ENCODE measurements at regions not wholly inside any gene's neighbourhood (a gene's known extent, or its start where the extent isn't known, plus 50 kb on each side); places are given as distances from the start of the nearest gene placed in this dataset.

- Histone ChIP-seq H3K27me3 (ENCODE audit: control insufficient read depth in 3 of 3, insufficient read depth in 3 of 3, low read length in 2 of 3) (no peaks in the 10 kb centered on the region), H3K27ac (ENCODE audit: low read depth in 1 of 2, low read length in 1 of 2) (no peak overlapping the region), H3K36me3 (ENCODE audit: control insufficient read depth in 4 of 4, insufficient read depth in 4 of 4, low read length in 4 of 4) (no peaks in the 10 kb centered on the region), H3K9ac (ENCODE audit: insufficient read depth in 1 of 2, low read length in 2 of 2) (no peak overlapping the region), H3K4me1 (ENCODE audit: control insufficient read depth in 5 of 5, insufficient read depth in 5 of 5, low read length in 5 of 5) (no peaks in the 10 kb centered on the region), H3K4me3 (no peak overlapping the region), H3K9me3 (ENCODE audit: control insufficient read depth in 4 of 4, insufficient read depth in 3 of 4, low read length in 3 of 4) (no peaks in the 10 kb centered on the region)
- no peak for TF ChIP-seq CTCF (IDR thresholded peaks at IDR 0.05; ENCODE audit: control extremely low read depth, extremely low read depth)
- no peak for DNase-seq
- 75 to 89% methylated on average over 7 of the region's 7 CpGs for WGBS, 2 donors
- ATAC-seq (ENCODE audit: insufficient read depth, low FRiP score): no peak
Observed at GRCh38 chr14:26965490-26965889, 367.7 kb upstream of the NOVA1 start.

- TF ChIP-seq CTCF (IDR thresholded peaks at IDR 0.05; ENCODE audit: control extremely low read depth, extremely low read depth): no peak
- Histone ChIP-seq H3K27ac (ENCODE audit: low read depth in 1 of 2, low read length in 1 of 2) (no peak overlapping the region), H3K4me3 (no peak overlapping the region), H3K36me3 (ENCODE audit: control insufficient read depth in 4 of 4, insufficient read depth in 4 of 4, low read length in 4 of 4) (no peaks in the 10 kb centered on the region), H3K9ac (ENCODE audit: insufficient read depth in 1 of 2, low read length in 2 of 2) (no peak overlapping the region), H3K4me1 (ENCODE audit: control insufficient read depth in 5 of 5, insufficient read depth in 5 of 5, low read length in 5 of 5) (no peaks in the 10 kb centered on the region), H3K27me3 (ENCODE audit: control insufficient read depth in 3 of 3, insufficient read depth in 3 of 3, low read length in 2 of 3) (no peaks in the 10 kb centered on the region), H3K9me3 (ENCODE audit: control insufficient read depth in 4 of 4, insufficient read depth in 3 of 4, low read length in 3 of 4) (no peaks in the 10 kb centered on the region)
- no peak for ATAC-seq (ENCODE audit: insufficient read depth, low FRiP score)
- WGBS, 2 donors: 36 to 40% methylated on average over 3 of the region's 3 CpGs
- no peak for DNase-seq
Observed at GRCh38 chr14:26966908-26967307, 369.1 kb upstream of the NOVA1 start.

- no peaks in the 10 kb centered on the region for H3K36me3 ChIP-seq (ENCODE audit: control insufficient read depth in 4 of 4, insufficient read depth in 4 of 4, low read length in 4 of 4)
- no peak for TF ChIP-seq CTCF (IDR thresholded peaks at IDR 0.05; ENCODE audit: control extremely low read depth, extremely low read depth)
- no peaks in the 10 kb centered on the region for H3K4me1 ChIP-seq (ENCODE audit: control insufficient read depth in 5 of 5, insufficient read depth in 5 of 5, low read length in 5 of 5)
- no peak overlapping the region for H3K27ac ChIP-seq (ENCODE audit: low read depth in 1 of 2, low read length in 1 of 2)
- 68% methylated on average over 1 of the region's 1 CpG for WGBS, 2 donors
- no peaks in the 10 kb centered on the region for H3K9me3 ChIP-seq (ENCODE audit: control insufficient read depth in 4 of 4, insufficient read depth in 3 of 4, low read length in 3 of 4)
- no peak for DNase-seq
- H3K4me3 ChIP-seq: no peak overlapping the region
- no peaks in the 10 kb centered on the region for H3K27me3 ChIP-seq (ENCODE audit: control insufficient read depth in 3 of 3, insufficient read depth in 3 of 3, low read length in 2 of 3)
- H3K9ac ChIP-seq (ENCODE audit: insufficient read depth in 1 of 2, low read length in 2 of 2): no peak overlapping the region
- no peak for ATAC-seq (ENCODE audit: insufficient read depth, low FRiP score)
Observed at GRCh38 chr14:26974965-26975364, 377.1 kb upstream of the NOVA1 start.

- H3K9me3 ChIP-seq (ENCODE audit: control insufficient read depth in 4 of 4, insufficient read depth in 3 of 4, low read length in 3 of 4): no peaks in the 10 kb centered on the region
- H3K36me3 ChIP-seq (ENCODE audit: control insufficient read depth in 4 of 4, insufficient read depth in 4 of 4, low read length in 4 of 4): no peaks in the 10 kb centered on the region
- no peaks in the 10 kb centered on the region for H3K27me3 ChIP-seq (ENCODE audit: control insufficient read depth in 3 of 3, insufficient read depth in 3 of 3, low read length in 2 of 3)
- ATAC-seq (ENCODE audit: insufficient read depth, low FRiP score): no peak
- DNase-seq: no peak
- H3K9ac ChIP-seq (ENCODE audit: insufficient read depth in 1 of 2, low read length in 2 of 2): no peak overlapping the region
- H3K27ac ChIP-seq (ENCODE audit: low read depth in 1 of 2, low read length in 1 of 2): no peak overlapping the region
- WGBS, 2 donors: 92 to 93% methylated on average over 5 of the region's 5 CpGs
- no peak for TF ChIP-seq CTCF (IDR thresholded peaks at IDR 0.05; ENCODE audit: control extremely low read depth, extremely low read depth)
- no peak overlapping the region for H3K4me3 ChIP-seq
- no peaks in the 10 kb centered on the region for H3K4me1 ChIP-seq (ENCODE audit: control insufficient read depth in 5 of 5, insufficient read depth in 5 of 5, low read length in 5 of 5)
Observed at GRCh38 chr14:26982071-26982470, 384.2 kb upstream of the NOVA1 start.

Data from lung (tissue), 11 donors.